ENCODE measurements at regions not wholly inside any gene's neighbourhood (a gene's known extent, or its start where the extent isn't known, plus 50 kb on each side); places are given as distances from the start of the nearest gene placed in this dataset.
"Not testable (repeated sequence)": the region's sequence is repeated elsewhere in the genome, so short reads cannot be mapped to it uniquely, and the experiment has no call there.

- TF ChIP-seq, protein P1, sequence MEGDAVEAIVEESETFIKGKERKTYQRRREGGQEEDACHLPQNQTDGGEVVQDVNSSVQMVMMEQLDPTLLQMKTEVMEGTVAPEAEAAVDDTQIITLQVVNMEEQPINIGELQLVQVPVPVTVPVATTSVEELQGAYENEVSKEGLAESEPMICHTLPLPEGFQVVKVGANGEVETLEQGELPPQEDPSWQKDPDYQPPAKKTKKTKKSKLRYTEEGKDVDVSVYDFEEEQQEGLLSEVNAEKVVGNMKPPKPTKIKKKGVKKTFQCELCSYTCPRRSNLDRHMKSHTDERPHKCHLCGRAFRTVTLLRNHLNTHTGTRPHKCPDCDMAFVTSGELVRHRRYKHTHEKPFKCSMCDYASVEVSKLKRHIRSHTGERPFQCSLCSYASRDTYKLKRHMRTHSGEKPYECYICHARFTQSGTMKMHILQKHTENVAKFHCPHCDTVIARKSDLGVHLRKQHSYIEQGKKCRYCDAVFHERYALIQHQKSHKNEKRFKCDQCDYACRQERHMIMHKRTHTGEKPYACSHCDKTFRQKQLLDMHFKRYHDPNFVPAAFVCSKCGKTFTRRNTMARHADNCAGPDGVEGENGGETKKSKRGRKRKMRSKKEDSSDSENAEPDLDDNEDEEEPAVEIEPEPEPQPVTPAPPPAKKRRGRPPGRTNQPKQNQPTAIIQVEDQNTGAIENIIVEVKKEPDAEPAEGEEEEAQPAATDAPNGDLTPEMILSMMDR (IDR thresholded peaks at IDR 0.05) = not testable (repeated sequence)
- TF ChIP-seq POLR2A (IDR thresholded peaks at IDR 0.05) = not testable (repeated sequence)
These were observed 202.2 kb downstream of the SPATA31A6 start for GRCh38 chr9:42385574-42386120.
